Cerebellar nuclear complex (tissue), 1 donor: ENCODE measurements at regions not wholly inside any gene's neighbourhood (a gene's known extent, or its start where the extent isn't known, plus 50 kb on each side); places are given as distances from the start of the nearest gene placed in this dataset.

Source experiments
- DNase-seq, 2 experiments: peaks; one replicate each; lab custom pipeline; 2025; lab: John Stamatoyannopoulos, UW

- no peak for DNase-seq
Measured at GRCh38 chr1:29444081-29444715, 207.9 kb downstream of the PTPRU start.

GRCh38 chr1:29441916-29442668 is 205.8 kb downstream of the PTPRU start:
- no peak for DNase-seq

- no peak for DNase-seq
Measured at GRCh38 chr1:29439615-29440014, 203.3 kb downstream of the PTPRU start.

- DNase-seq: no peak
Measured at GRCh38 chr1:29438991-29439390, 202.7 kb downstream of the PTPRU start.

GRCh38 chr1:29437946-29438345 is 201.6 kb downstream of the PTPRU start:
- DNase-seq: no peak

- no peak for DNase-seq
Measured at GRCh38 chr1:29436181-29436785, 200.0 kb downstream of the PTPRU start.

GRCh38 chr1:29433830-29434229 is 197.5 kb downstream of the PTPRU start:
- no peak for DNase-seq

GRCh38 chr1:29431138-29431537 is 194.8 kb downstream of the PTPRU start:
- DNase-seq: no peak

GRCh38 chr1:29429656-29430055 is 193.3 kb downstream of the PTPRU start:
- no peak for DNase-seq

- no peak for DNase-seq
Measured at GRCh38 chr1:29428997-29429396, 192.7 kb downstream of the PTPRU start.

GRCh38 chr1:29428280-29428615 is 191.9 kb downstream of the PTPRU start:
- no peak for DNase-seq

- no peak for DNase-seq
Measured at GRCh38 chr1:29427614-29428279, 191.4 kb downstream of the PTPRU start.

GRCh38 chr1:29426701-29427279 is 190.5 kb downstream of the PTPRU start:
- DNase-seq: no peak

GRCh38 chr1:29425631-29426030 is 189.3 kb downstream of the PTPRU start:
- DNase-seq: no peak

GRCh38 chr1:29424266-29424665 is 187.9 kb downstream of the PTPRU start:
- DNase-seq: no peak

GRCh38 chr1:29420202-29420601 is 183.9 kb downstream of the PTPRU start:
- no peak for DNase-seq

- DNase-seq: no peak
Measured at GRCh38 chr1:29417971-29418370, 181.6 kb downstream of the PTPRU start.

- no peak for DNase-seq
Measured at GRCh38 chr1:29417147-29417858, 181.0 kb downstream of the PTPRU start.

GRCh38 chr1:29416267-29417146 is 180.2 kb downstream of the PTPRU start:
- DNase-seq: no peak

GRCh38 chr1:29415861-29416260 is 179.5 kb downstream of the PTPRU start:
- no peak for DNase-seq
